ENCODE measurements at regions not wholly inside any gene's neighbourhood (a gene's known extent, or its start where the extent isn't known, plus 50 kb on each side); places are given as distances from the start of the nearest gene placed in this dataset.

DNA sequence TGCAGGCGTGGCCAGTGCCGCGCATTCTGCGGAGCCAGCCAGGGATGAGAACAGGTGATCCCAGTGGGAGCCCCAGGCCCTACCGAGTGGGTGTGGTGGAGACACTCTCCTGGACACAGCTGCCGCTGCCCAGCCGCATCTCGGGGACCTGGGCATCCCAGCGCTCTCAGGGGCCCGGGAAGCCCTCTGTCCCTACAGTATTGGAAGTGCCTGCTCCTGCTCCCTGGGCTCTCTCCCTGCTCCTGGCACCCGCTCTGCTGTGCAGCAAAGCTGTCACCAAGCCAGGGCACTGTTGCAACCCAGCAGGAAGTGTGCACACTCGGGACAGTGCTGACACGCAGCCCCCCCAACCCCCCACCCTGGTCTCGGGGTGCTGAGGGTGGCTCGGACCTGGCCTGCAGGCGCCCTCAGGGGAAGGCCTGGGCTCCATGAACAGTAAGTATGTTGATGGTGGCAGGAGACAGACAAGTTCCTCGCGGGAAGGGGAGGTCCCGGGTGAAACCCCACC, 1177.4 kb upstream of the GBE1 start:
- TF ChIP-seq, protein P1, sequence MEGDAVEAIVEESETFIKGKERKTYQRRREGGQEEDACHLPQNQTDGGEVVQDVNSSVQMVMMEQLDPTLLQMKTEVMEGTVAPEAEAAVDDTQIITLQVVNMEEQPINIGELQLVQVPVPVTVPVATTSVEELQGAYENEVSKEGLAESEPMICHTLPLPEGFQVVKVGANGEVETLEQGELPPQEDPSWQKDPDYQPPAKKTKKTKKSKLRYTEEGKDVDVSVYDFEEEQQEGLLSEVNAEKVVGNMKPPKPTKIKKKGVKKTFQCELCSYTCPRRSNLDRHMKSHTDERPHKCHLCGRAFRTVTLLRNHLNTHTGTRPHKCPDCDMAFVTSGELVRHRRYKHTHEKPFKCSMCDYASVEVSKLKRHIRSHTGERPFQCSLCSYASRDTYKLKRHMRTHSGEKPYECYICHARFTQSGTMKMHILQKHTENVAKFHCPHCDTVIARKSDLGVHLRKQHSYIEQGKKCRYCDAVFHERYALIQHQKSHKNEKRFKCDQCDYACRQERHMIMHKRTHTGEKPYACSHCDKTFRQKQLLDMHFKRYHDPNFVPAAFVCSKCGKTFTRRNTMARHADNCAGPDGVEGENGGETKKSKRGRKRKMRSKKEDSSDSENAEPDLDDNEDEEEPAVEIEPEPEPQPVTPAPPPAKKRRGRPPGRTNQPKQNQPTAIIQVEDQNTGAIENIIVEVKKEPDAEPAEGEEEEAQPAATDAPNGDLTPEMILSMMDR (conservative IDR thresholded peaks at IDR 0.05; ENCODE audit: control insufficient read depth, insufficient read depth, low read depth, low read length) = no peak
- no peak for DNase-seq (ENCODE audit: low read depth)
- no peak overlapping the region for H3K4me3 ChIP-seq (ENCODE audit: control insufficient read depth, low read depth, low read length)

DNA sequence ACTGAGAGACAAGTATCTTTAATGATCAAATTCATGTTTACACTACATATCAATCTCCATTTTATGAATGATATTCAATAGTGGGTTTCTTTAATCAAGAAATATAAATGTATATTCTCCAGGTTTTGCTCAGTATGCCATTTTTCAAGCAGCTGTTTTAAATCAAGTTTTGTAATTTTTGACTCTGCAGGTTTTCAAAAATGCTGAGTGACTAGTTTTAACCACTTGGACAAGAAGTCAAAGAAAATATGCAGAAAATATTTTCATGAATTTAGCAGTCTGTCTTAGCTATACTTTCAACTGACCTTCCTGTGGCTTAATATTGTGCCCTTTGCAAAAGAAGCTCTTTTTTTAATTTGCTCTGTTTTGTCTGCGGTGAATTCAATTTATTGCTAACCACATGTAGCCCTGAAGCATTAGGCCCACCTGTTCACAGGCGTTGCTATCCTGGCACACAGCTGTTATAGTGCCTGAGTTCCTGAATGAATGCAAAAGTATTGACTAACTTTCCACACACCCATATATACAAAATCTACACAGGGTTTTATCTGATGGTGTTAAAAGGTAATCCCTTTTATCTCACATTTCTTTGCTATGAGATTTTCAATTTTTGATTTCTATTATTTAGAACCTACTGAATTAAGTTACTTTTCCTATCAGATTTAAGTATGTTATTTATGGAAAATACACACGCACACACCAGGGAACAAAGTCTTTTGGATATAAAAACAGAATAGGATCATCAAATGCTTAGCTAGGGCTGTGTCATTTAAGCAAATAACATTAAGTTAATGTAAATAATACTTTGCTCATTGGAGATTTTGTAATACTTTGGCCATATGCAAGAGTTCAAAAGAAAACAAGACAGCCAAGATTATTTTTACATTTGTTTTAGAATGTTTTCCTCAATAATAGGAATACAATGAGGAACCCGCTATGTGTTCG, 1166.1 kb upstream of the GBE1 start:
- DNase-seq (ENCODE audit: low read depth) = no peak
- TF ChIP-seq, protein P1 (conservative IDR thresholded peaks at IDR 0.05; ENCODE audit: control insufficient read depth, insufficient read depth, low read depth, low read length) = no peak
- H3K4me3 ChIP-seq (ENCODE audit: control insufficient read depth, low read depth, low read length) = no peak overlapping the region

DNA sequence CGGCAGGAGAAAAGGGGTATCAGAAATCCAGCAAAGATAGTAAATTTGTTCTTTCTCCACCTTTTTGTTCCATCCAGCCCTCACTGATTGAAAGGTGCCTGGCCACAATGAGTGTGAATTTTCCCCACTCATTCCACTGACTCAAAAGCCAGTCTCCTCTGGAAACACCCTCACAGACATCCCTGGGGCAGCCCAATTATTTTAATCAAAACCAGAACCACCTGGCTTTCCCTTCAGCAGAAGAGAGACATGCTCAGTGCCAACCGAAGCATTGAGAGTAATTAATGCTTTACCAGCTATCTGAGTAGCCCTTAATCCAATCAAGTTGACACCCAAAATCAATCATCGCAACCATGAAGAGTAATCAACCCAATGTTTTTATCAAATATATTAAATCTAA, 1129.6 kb upstream of the GBE1 start:
- no peak overlapping the region for H3K4me3 ChIP-seq (ENCODE audit: control insufficient read depth, low read depth, low read length)
- TF ChIP-seq, protein P1 (conservative IDR thresholded peaks at IDR 0.05; ENCODE audit: control insufficient read depth, insufficient read depth, low read depth, low read length) = no peak
- no peak for DNase-seq (ENCODE audit: low read depth)

DNA sequence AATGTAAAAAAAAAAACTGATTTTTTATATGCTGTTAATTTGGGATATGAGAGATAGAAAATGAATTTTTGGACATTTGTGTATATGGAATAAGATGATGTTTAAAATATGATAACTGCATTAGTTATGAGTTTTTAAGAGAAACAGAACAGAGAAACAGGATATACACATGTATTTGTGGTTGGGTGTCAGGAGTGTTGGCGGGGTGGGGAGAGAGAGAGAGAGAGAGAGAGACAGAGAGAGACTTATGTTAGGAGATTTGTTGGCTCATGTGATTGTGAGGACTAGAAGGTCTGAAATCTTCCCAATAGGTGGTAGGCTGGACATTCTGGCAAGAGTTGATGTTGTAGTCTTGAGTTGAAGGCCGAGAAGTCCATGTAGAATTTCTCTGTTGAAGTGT, 1121.6 kb upstream of the GBE1 start:
- DNase-seq (ENCODE audit: low read depth) = no peak
- TF ChIP-seq, protein P1 (conservative IDR thresholded peaks at IDR 0.05; ENCODE audit: control insufficient read depth, insufficient read depth, low read depth, low read length) = no peak
- no peak overlapping the region for H3K4me3 ChIP-seq (ENCODE audit: control insufficient read depth, low read depth, low read length)

DNA sequence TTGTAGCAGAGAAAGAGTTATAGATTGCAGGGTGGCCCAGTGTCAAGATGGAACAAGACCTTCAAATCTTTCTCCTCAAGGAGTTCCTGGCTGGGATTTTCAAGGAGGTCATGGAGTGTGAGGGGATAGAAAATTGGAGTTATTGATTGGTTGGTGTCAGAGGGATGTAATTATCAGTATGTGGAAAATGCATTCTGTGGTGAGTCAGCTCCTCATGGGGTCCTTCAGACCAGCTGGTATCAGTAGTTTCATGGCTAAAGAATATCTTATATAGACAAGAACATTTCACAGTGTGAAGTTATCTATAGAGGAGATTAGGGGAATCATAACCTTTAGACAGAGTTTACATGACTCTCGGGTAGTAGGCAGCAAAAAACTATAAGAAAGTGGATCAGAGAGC, 1114.0 kb upstream of the GBE1 start:
- TF ChIP-seq, protein P1 (conservative IDR thresholded peaks at IDR 0.05; ENCODE audit: control insufficient read depth, insufficient read depth, low read depth, low read length) = no peak
- DNase-seq (ENCODE audit: low read depth) = no peak
- H3K4me3 ChIP-seq (ENCODE audit: control insufficient read depth, low read depth, low read length) = no peak overlapping the region

DNA sequence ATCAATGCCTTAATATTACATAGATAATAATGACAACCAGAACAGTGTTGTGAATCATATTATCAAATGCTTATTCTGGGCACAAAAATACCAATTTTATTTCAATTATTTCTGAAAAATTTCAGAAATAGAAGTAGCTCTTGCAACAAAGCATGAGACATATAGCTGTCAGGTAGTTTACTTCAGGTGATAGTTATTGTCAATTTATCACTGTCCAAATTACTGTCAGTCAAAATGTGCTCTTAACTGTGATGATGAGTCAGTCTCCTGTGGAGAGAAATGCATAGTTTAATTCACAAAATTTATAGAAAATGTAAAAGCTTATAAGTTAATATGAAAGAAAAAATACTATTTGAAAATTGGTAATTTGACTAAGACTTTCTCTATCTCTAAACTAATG, 1078.4 kb upstream of the GBE1 start:
- TF ChIP-seq, protein P1 (conservative IDR thresholded peaks at IDR 0.05; ENCODE audit: control insufficient read depth, insufficient read depth, low read depth, low read length) = no peak
- no peak for DNase-seq (ENCODE audit: low read depth)
- H3K4me3 ChIP-seq (ENCODE audit: control insufficient read depth, low read depth, low read length) = no peak overlapping the region

Data from fibroblast of mammary gland (primary cell).